ENCODE measurements at regions not wholly inside any gene's neighbourhood (a gene's known extent, or its start where the extent isn't known, plus 50 kb on each side); places are given as distances from the start of the nearest gene placed in this dataset.
"Not testable (repeated sequence)": the region's sequence is repeated elsewhere in the genome, so short reads cannot be mapped to it uniquely, and the experiment has no call there.

DNA sequence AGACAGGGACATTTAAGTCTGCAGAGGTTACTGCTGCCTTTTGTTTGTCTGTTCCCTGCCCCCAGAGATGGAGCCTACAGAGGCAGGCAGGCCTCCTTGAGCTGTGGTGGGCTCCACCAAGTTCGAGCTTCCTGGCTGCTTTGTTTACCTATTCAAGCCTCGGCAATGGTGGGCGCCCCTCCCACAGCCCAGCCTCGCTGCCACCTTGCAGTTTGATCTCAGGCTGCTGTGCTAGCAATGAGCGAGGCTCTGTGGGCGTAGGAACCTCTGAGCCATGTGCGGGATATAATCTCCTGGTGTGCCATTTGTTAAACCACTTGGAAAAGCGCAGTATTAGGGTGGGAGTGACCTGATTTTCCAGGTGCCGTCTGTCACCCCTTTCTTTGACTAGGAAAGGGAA is 942.8 kb upstream of the CELF2 start:
- not testable (repeated sequence) for DNase-seq (ENCODE audit: low read depth in 2 of 2)

GRCh38 chr10:10078446-10078845 is 939.2 kb upstream of the CELF2 start:
- no peak for DNase-seq (ENCODE audit: low read depth in 2 of 2)

DNA sequence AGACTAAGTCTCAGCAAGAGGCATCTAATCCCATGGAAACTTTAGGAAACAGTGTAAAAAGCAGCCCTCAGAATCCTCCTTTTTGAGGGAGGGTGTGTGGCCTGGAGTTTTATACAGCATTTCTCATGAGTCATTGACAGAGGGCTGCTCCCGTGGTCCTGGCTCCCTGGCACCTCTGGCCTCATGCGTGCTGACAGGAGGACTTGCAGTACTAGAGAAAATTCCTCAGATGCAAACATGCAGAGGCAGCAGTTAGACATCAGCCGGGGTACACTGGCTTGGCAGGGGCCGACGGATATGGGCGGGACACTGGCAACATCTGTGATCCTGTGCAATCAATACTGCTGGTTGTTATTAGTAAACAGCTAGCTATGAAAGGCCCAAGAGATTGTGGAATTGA is 925.1 kb upstream of the CELF2 start:
- no peak for DNase-seq (ENCODE audit: low read depth in 2 of 2)

DNA sequence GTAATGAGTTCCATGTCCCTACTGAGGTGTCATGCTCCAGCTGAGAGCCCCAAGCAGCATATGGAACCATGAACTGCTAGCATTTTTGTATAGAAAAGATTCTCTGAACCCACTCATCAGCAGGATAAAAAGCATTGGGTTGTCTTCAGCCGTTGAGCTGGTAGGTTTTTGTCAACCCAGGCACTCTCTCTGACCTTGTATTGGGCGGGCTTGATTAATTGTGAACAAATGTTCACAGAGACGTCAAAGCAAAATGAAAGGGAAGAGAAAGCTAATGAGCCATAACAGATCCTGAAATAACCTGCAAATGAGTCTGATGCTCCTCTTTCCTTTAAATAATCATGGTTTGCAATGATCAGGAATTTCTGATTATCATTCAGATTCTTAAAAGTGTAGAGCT is 924.7 kb upstream of the CELF2 start:
- DNase-seq (ENCODE audit: low read depth in 2 of 2): no peak

- DNase-seq (ENCODE audit: low read depth in 2 of 2): no peak
Measured at GRCh38 chr10:10094691-10095090, 923.0 kb upstream of the CELF2 start.

GRCh38 chr10:10096296-10096695 is 921.4 kb upstream of the CELF2 start:
- DNase-seq (ENCODE audit: low read depth in 2 of 2): no peak

DNA sequence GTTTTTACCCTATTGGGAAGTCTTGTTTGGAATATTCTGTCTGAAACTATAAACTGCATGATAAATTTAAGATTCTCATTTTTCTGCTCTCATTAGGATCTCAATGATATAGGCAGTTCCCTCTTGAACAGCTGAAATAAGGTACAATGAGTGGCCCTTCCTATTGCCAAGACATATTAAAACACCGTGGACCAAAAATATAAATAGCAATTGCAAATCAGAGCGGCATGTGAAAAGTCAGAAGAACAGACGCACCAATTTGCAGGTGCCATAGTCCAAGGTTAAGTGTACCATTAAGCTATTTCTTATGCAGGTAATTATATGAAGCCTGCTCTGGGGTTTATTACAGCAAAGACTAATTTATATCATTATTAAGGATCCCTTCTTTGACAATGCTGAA is 920.8 kb upstream of the CELF2 start:
- no peak for DNase-seq (ENCODE audit: low read depth in 2 of 2)

DNA sequence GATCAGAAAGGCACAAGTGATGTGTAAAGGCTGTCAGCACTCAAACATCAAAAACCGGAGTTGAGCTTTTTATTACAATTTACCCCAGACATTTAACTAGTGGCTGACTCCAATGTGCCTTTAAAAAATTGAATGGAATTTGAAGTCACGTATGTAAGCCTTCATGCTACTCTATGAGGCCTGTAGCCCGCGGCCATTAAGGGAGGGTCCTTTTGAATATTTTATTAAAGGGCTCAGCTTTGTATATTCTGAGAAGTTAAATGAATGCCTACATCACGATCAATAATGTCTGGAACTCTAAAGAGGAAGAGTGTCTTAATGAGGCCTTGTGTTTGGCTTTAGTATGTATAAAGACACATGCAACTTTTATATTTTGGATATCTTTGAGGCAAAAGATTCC is 916.6 kb upstream of the CELF2 start:
- no peak for DNase-seq (ENCODE audit: low read depth in 2 of 2)

DNA sequence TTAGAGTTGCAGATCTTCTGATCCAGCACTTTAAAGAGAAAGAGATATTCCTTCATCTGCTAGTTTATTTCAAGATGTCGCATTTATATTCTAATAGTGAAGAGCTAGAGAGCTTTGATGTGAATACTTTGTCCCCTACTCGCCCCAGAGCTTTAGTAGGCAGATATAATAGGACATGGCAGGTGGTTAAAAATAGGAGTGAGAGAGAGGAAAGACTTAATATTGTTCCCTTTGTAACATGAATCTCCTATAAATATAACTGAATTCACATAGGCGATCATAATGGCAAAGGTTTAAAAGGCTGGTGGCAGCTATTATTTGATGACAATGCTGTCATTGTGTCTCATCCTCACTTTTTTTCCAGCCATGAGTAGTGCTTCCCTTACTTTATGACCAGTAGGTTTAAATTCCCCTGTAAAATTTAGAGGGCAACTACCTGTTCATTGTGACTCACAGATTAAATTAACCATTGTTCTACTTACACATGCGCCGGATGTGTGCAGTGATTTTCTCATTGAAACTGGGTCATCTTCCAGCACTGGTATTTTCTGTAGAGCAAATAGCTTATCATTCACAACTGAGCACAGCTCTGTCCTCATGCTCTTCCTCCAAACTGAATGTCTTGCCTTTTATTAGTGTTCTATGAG is 906.7 kb upstream of the CELF2 start:
- DNase-seq (ENCODE audit: low read depth in 2 of 2): no peak

GRCh38 chr10:10118131-10118530 is 899.5 kb upstream of the CELF2 start:
- no peak for DNase-seq (ENCODE audit: low read depth in 2 of 2)

DNA sequence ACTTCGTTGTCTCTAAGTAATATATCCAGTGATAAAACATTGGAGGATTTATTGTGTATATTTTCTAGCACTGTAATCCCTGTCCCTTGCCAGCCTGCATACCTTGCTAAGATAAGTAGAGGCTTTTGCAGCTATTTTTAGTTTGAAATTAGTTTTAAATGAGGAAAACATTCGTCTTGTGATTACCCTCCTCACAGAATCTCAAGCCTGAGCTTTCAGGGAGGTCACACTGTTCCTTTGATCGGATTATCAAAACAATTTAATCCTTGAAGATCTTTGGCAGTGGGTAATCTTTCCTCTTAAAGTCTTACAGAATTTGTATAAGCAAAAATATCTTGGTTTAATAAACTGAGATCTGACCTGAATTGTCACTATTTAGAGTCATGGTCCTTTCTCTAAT is 897.0 kb upstream of the CELF2 start:
- DNase-seq (ENCODE audit: low read depth in 2 of 2): no peak

DNA sequence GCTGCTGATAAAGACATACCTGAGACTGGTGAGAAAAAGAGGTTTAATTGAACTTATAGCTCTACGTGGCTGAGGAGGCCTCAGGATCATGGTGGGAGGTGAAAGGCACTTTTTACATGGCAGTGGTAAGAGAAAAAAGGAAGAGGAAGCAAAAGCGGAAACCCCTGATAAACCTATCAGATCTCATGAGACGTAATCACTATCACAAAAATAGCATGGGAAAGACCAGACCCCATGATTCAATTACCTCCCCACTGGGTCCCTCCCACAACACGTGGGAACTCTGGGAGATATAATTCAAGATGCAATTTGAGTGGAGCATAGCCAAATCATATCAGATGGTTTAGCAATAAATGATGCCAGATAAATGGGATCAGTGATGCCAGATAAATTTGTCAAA is 892.0 kb upstream of the CELF2 start:
- no peak for DNase-seq (ENCODE audit: low read depth in 2 of 2)

DNA sequence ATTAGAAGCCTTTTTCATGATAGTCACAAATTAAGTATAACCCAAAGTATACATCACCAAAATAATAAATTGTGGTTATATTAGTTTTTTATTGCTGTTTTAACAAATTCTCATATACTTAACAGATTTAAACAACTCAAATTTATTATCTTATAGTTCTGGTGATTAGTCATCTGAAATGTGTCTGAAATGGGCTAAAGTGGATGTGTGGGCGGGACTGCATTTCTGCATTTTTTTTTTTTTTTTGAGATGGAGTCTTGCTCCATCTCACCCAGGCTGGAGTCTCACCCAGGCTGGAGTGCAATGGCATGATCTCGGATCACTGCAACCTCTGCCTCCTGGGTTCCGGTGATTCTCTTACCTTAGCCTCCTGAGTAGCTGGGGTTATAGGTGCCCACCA is 891.5 kb upstream of the CELF2 start:
- DNase-seq (ENCODE audit: low read depth in 2 of 2): no peak

GRCh38 chr10:10128387-10128786 is 889.3 kb upstream of the CELF2 start:
- no peak for DNase-seq (ENCODE audit: low read depth in 2 of 2)

DNA sequence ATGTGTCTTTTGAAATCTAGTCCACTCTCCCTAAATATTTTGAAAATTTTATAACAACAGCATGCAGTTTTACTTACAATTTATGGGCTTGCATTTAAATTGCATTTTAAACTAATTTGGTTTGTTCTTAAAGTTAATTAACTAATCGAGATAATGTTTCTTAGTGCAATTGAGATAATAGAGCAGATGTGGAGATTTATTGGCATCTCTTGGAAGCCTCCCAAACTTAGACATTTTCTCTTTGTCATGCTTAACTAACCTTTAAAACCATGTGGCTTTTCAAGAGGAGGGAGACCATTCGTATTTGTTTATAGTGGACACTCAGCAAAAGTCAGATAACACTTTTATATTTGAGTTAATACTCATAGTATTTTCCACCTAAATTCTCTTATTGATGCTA is 887.0 kb upstream of the CELF2 start:
- DNase-seq (ENCODE audit: low read depth in 2 of 2): no peak

DNA sequence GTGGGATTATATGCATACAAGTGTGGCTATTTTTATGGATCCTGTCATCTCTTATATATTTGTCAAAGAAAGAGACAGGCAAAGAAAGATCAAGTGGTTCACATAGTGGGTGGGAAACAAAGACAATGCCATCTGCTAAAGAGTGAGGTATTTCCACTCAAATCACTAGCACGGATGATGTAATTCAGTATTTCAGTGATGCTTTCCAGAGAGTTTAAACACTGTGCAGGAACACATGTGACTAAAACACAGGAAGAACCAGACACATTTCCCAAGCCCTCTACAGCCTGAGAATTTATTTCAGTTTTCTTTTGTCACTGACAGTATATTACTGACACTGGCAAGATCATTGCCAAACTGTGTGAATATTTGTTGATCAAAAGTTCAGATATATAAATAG is 885.7 kb upstream of the CELF2 start:
- no peak for DNase-seq (ENCODE audit: low read depth in 2 of 2)

GRCh38 chr10:10133281-10133680 is 884.4 kb upstream of the CELF2 start:
- DNase-seq (ENCODE audit: low read depth in 2 of 2): no peak

GRCh38 chr10:10138685-10139084 is 879.0 kb upstream of the CELF2 start:
- DNase-seq (ENCODE audit: low read depth in 2 of 2): no peak

GRCh38 chr10:10141782-10142382 is 875.8 kb upstream of the CELF2 start:
- no peak for DNase-seq (ENCODE audit: low read depth in 2 of 2)

GRCh38 chr10:10146604-10147003 is 871.1 kb upstream of the CELF2 start:
- no peak for DNase-seq (ENCODE audit: low read depth in 2 of 2)

DNA sequence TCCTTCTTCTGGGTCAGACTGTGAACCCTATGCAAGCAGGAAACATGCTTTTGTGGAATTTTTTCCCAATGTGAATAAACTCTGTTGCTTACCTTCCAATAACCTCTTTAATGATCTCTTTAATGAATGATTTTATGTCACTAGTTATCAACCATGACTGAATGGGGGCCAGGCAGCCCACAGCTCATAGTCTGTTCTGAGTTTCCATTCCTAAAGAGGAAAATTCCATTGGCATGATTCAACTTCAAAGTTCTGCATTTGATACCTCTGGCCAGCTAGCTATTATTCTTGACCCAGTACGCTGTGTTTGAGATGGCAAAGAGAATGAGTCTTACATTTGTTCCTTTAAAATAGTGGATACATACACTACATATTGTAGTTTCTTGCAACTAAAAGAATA is 867.8 kb upstream of the CELF2 start:
- no peak for DNase-seq (ENCODE audit: low read depth in 2 of 2)

DNA sequence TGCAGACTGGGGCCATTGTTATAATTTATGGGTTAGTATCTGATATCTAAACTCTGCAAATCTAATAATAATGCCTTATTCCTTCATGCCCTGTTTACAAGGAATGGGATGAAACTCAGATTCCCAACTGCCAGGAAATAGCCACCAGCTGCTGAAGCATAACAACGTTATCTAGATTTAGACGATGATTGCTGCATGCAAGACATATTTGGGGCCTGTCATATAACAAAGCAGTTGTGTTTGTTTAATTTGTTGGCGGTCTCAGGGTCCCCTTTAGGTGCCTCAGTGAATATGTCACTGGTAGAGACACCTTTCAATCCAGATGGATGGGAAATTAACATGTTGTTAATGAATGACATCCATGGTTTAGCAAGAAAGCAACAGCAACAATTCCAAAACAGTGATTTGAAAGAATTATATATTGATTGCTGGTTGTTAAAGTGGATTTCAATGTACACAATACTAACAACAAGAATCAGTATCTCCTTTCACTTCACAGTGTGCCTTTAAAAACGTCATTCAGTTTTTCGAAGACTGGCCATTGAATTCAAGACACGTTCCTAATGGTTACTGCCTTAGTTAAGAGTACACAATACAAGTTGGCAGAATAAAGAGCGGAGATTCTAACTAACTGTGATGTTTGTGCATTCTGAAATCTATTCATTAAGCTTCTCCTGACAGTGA is 860.6 kb upstream of the CELF2 start:
- no peak for DNase-seq (ENCODE audit: low read depth in 2 of 2)

DNA sequence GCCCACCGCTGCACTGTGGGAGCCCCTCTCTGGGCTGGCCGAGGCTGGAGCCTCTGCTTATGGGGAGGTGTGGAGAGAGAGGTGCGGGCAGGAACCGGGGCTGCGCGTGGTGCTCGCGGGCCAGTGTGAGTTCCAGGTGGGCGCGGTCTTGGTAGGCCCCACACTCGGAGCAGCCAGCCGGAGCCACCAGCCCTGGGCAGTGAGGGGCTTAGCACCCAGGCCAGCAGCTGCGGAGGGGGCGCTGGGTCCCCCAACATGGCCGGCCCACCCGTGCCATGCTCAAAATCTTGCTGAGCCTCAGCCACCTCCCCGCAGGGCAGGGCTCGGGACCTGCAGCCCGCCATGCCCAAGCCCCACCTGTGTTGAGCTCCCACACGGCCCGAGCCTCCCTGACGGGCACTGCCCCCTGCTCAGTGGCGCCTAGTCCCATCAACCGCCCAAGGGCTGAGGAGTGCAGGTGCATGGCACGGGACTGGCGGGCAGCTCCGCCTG is 856.8 kb upstream of the CELF2 start:
- DNase-seq (ENCODE audit: low read depth in 2 of 2): no peak
